Right lung (tissue), 2 donors: ENCODE measurements at regions not wholly inside any gene's neighbourhood (a gene's known extent, or its start where the extent isn't known, plus 50 kb on each side); places are given as distances from the start of the nearest gene placed in this dataset.

ENCODE experiments used
- DNase-seq, 2 donors: peaks; one replicate each; pipeline ENCODE4 v3.0.0-alpha.2; 2013

GRCh38 chr10:3016016-3016415 is 51.3 kb upstream of the PFKP start:
- DNase-seq: no peak

GRCh38 chr10:3014968-3015367 is 52.4 kb upstream of the PFKP start:
- no peak for DNase-seq

GRCh38 chr10:3012223-3012622 is 55.1 kb upstream of the PFKP start:
- DNase-seq: no peak

- DNase-seq: no peak
Measured at GRCh38 chr10:3010816-3011460, 56.4 kb upstream of the PFKP start.

- no peak for DNase-seq
Measured at GRCh38 chr10:3010334-3010733, 57.0 kb upstream of the PFKP start.

GRCh38 chr10:3009341-3009740 is 58.0 kb upstream of the PFKP start:
- DNase-seq: no peak

GRCh38 chr10:3008518-3009195 is 58.7 kb upstream of the PFKP start:
- DNase-seq: no peak

- no peak for DNase-seq
Measured at GRCh38 chr10:3006607-3007006, 60.7 kb upstream of the PFKP start.

- no peak for DNase-seq
Measured at GRCh38 chr10:3006093-3006492, 61.3 kb upstream of the PFKP start.

GRCh38 chr10:3002304-3002703 is 65.0 kb upstream of the PFKP start:
- no peak for DNase-seq

- no peak for DNase-seq
Measured at GRCh38 chr10:3000048-3000447, 67.3 kb upstream of the PFKP start.

GRCh38 chr10:2994221-2994961 is 73.0 kb upstream of the PFKP start:
- DNase-seq: no peak

- DNase-seq: no peak
Measured at GRCh38 chr10:2993636-2994035, 73.7 kb upstream of the PFKP start.

GRCh38 chr10:2992401-2993198 is 74.7 kb upstream of the PFKP start:
- no peak for DNase-seq

GRCh38 chr10:2990764-2991163 is 76.6 kb upstream of the PFKP start:
- no peak for DNase-seq

- no peak for DNase-seq
Measured at GRCh38 chr10:2989292-2989947, 77.9 kb upstream of the PFKP start.

- DNase-seq: no peak
Measured at GRCh38 chr10:2987185-2987768, 80.1 kb upstream of the PFKP start.

- DNase-seq: no peak
Measured at GRCh38 chr10:2986391-2986801, 81.0 kb upstream of the PFKP start.

- DNase-seq: no peak
Measured at GRCh38 chr10:2985729-2986232, 81.6 kb upstream of the PFKP start.

- no peak for DNase-seq
Measured at GRCh38 chr10:2984682-2985081, 82.7 kb upstream of the PFKP start.

- DNase-seq: no peak
Measured at GRCh38 chr10:2982146-2982545, 85.2 kb upstream of the PFKP start.
